HG03103 (cell line): ENCODE measurements at regions not wholly inside any gene's neighbourhood (a gene's known extent, or its start where the extent isn't known, plus 50 kb on each side); places are given as distances from the start of the nearest gene placed in this dataset.

Source experiments
- ATAC-seq: cut with Tn5 transposase; IDR thresholded peaks from one replicate; pipeline ENCODE4 v1.9.1; 2021; ENCODE audit warnings: low read depth; ENCODE audit not compliant: unreplicated experiment

DNA sequence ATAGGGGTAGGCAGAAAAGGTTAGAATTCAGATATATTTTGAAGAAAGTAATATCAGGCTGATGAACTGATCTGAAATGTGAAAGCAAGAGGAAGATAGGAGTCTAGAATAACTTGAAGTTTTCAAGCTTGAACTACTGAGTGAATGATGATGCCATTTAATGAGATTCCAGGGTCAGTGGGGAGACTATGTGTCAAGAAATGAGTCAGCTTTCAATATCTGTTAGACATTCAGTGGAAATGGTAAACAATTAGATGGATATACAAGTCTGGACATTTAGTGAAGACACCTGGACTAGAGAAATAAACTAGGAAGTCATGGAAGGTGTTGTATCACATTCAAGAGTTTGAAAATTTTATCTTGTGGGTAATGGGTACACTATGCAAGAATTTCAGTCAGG, 326.9 kb downstream of the FSIP2 start:
- ATAC-seq: no peak

DNA sequence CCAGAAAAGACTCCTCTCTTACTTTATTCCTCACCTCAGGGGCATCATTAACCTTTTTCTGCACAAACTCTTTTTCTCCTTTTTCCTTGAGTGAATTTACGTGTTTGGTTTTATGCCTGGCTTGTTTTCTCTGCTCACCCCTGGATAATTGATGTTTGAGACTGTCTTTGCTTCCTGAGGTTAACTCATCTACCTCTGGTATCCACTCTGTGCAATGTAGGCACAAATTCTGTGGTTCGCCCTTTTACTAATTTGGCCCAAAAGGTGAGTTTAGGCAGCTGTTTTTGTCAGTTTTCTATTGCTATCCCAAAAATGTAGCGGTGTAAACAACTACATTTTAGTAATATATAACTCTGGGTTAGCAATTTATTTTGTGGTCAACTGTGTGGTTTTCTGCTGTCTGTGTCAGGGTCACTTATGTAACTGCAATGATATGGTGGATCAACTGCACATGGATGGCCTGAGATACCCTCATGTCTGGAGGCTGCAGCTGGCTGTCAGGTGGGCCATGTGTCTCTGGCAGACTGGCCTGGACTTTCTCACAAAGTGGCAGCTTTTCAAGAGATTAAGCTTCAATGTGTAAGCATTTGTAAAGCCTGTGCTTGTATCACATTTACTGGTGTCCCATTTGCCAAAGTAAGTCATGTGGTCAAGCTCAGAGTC, 329.7 kb downstream of the FSIP2 start:
- no peak for ATAC-seq

DNA sequence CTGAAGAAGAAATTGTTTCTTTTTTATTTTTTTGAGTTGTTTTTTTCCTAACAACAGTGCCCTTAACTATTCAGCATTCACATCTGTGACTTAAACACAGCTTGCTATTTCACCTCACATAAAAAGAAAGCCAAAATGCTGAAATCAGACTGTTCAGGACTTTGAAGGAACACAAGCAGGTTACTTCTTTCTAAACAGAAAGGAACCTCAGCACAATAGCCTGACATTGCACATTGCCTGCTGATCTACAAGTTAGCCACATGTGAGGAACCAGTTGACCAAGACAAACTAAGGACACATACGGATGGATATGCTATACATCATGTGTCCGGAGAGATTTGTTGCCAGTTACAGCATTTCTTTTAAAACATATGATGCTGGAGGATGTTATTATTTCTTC, 331.1 kb downstream of the FSIP2 start:
- ATAC-seq: no peak

DNA sequence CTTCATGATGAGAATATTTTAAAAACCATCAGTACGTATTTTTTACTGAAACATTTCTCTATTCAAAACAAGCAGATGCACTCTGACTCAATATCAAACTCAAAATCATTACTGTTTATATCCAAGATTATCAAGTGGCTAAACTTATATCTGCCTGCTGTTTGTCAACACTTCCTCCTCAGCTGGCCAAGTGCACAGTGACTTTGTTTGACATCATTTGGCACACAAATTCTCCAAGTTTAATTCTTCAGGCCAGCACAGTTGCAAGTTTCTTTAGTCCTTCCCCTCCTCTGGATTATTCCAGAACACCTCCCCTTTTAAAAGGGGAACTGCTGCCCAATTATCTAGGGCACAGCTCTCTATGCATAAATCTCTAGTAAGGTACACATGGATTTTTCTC, 346.6 kb downstream of the FSIP2 start:
- ATAC-seq: no peak

DNA sequence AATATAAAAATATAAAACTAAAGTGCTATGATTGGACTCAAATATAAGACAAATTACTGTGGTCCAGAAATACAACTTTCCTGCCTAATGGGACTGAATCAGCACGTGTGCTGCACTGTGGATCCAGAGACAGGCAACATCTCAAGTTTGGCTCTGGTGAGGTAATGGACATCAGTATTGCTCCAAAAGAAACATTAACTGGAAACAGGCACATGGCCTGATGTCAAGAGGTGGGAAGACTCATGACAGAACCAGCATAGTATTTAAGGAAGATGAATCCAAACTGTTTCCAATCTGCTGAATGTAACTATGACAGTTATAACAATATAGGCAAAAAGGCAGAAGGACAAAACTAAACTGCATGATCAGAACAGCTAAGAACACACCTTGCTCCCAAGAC, 354.6 kb downstream of the FSIP2 start:
- no peak for ATAC-seq

DNA sequence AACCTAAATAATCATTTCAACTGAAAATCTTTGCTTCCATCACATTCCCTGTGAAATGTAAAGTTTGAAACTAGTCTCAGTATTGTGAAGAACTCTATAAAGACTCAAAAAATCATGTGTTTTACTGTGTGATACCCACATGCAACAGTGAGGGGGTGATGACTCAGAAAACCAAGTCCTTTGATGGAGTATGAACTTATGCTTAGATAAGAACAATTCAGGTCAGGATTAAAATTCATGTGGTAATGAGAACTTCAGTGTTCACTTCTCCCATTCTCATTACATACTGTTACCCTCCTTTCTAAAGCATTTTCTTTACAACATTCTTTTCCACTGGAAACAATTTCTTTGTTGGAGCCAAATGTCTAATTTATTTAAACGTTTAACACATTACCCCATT, 360.2 kb downstream of the FSIP2 start:
- no peak for ATAC-seq

DNA sequence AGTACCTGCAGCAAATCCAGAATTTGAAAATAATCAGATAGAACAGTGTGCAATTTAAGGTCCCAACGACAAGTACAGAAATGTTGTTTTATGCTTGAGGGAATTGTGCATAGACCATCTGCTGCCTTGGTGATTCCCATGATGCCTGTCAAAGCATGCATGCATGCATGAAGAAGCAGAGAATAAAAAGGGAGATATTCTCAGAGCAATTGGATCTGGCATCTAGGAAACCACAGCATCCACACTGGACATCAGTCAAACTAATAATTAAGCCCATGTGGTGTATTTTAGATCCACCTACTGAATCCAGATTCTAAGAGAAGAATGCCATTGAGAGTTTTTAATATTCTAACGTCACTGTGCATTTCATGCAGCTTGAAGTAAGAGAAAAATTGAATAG, 361.2 kb downstream of the FSIP2 start:
- no peak for ATAC-seq

DNA sequence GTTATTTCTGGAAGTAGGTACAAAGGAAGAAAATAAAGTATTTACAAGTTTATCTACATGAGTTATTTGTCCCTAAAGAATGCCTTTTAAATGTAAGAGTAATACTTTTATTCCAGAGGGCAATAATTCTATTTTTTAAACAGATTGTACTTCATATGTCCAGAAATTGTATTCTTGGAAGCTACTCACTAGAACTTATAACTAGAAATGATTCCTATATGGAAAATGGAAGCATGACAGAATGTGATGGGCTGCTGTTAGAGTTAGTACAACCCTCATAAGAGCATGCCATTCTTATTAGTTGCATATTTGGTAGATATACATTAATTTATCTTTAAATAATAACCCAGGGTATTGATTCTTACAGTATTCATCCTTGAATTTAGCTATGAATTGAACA, 362.0 kb downstream of the FSIP2 start:
- no peak for ATAC-seq

DNA sequence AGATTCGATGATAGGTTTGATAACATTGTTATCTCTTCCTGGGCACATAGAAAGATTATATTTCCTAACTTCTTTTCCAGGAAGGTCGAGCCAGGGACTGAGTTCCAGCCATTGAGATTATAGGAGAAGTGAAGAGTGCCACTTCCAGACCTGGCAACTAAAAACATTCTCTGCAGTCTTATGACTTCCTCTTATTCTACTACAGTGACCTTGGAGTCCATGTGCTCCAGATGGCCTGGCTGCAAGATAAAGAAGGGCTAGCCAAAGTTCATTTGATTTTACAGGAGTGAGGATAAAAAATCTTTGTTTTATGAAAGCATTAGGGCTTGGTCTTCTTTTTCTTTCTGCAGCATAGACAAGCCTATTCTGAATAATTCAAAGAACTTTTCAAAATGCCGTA, 363.0 kb downstream of the FSIP2 start:
- no peak for ATAC-seq

DNA sequence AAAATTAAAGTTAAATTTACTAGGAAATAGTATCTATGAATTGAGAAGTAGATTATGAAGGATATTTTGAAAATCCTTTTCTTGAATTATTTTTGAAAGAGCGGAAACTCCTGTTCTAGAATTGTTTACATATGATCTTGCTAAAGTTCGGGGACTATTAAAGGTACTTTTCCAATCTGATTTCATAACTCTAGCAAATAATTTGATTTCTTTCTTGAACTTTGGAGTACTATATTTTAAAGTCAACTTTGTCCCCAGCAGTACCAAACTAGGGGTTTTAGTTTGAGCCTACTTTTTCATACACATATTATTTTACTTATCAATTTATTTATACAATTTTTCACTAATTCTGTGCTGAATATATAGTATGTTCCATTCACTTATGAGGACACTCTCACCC, 364.7 kb downstream of the FSIP2 start:
- no peak for ATAC-seq

DNA sequence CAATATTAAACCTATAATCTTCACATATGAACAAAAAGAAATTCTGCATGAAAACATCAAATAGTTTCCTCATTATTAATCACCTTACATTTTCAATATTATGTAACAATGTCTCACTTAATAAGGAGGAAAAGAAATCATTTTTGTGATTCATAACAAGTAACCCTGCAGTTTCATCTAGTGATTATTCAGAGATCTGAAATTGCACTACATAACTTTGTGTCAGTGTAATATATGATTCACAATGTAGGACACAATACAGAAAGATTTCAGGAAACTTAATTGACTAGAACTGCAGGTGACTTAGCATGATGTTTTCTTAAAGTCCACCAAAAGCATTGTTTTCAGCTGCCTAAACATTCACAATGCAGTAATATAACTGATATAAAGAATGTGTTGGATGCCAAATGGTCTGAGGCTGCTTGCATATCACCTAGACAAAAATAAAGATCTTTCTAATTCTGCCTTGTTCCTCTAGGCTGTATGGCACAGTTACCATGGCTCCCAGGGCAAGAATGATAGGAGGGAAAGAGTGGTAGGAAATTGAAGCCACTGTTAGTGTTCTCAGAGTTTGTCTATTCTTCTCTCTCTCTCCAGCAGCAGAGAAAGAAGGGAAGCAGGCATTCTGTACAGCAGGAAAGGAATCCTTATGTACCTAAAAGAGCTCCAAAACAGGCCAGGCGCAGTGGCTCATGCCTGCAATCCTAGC, 366.6 kb downstream of the FSIP2 start:
- ATAC-seq: no peak

DNA sequence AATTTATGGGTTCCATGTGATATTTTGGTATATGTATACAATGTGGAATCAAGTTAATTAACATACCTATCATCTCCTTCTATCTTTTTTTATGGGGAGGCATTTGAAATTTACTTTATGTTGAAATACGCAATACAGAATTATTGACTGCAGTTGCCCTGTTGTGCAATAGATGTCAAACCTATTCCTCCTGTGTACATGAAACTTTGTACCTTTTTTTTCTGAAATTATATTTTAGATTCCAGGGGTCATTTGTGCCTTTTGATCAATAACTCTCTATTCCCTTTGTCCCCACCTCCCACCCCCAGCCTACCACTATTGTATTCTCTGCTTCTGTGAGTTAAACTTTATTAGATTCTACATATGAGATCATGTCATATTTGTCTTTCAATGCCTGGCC, 369.9 kb downstream of the FSIP2 start:
- no peak for ATAC-seq

DNA sequence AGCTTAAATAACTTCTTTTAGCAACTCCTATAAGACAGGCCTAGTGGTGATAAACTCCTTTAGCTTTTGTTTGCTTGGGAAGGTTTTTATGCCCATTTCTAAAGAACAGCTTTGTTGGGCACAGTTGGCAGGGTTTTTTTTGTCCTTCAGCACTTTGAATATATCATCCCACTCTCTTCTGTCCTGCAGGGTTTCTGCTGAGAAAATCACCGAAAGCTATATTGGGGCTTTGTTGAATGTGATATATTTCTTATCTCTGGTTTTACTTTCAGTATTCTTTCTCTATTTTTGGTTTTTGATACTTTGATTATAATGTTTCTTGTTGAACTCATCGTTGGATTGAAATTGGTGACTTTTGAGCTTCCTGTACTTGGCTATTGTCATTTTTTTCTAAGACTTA, 372.8 kb upstream of the ZC3H15 start:
- no peak for ATAC-seq

DNA sequence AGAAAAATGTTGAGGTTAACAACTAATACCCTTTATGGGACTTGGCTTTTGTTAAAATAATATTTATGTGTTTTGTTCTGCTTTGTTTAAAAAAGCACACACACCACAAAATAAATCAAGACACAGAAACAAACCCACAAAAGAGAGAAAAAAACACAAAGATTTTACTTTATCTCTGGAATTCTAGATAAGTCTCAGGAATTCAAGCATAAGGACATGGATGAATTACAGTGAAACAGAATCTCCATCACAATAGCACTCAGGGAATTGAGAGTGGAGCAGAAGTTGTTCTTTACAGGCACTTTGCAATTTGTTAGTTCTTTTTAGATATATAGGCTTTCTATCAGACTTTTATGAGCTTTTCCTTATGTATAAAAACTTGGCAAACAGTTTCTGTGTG, 360.9 kb upstream of the ZC3H15 start:
- no peak for ATAC-seq

DNA sequence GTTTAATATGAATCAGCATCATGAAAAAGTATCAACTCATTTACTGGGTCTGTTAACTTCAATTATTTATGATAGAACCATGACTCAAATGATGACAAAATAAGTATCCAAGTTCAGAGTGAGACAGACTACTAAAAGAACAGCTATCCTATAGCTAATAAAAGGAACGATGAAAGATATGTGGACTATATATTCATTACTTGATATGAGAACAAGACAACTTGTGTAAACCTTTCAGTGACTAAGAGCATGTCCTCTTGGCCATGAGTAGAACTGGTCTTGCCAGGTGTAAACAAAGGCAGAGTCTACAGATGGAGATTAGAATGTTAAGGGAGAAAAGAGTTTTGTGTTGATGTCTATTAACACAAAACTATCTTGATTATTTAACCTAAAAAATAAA, 360.4 kb upstream of the ZC3H15 start:
- no peak for ATAC-seq

DNA sequence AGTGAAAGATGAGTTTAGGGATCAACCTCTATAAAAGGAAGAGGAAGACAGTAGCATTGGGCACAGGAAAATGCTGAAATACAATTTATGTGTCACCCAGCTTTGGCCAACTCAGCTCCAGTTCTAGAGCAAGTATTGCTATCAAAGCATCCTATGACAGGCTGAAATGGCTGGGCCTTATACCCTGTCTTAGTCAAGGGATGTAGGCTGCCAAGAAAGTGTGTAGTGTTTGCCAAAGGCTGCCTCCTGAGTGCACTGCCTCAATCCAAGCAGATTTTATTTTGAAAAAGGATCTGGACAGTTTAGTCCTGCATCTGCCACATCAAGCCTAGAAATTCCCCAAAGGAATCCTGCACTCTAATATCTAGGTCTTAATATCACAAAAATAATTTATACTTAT, 359.9 kb upstream of the ZC3H15 start:
- no peak for ATAC-seq

DNA sequence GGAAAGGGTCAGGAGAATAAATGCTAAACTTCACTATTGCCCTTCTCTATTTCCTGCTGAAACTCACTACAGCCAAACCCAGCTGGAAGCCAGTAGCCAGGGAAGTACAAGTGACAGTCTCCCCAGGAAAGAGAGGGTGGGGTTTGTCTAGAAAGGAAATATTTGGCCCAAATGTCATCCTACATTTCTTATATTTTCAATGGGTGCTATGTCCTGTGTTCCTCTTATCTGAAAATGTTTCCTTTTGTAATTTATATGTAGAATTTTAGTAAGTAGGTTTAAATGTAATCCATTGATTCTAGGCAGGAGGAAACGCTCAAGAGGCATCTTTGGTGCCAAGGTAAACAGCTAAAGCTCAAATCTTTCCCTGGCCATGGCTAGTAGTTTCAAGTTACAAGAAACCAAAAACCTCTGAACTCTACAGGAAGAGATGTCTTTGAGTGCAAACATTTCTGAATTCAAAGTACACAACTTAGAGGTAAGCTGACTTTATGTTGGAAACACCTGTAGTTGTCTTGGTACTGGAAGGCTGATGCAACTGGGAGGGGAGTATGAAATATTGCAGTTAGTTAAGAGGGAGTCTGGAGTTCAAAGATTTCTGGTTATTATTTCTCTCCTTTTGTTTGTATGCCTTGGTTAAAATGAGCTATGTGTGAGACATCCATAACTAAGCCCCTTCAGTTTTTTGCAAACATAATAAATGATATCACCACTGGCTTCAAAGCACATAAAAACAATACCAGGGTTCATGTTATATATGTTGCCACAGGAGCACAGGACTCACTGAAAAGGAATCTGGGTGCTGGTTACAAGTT, 356.1 kb upstream of the ZC3H15 start:
- no peak for ATAC-seq

DNA sequence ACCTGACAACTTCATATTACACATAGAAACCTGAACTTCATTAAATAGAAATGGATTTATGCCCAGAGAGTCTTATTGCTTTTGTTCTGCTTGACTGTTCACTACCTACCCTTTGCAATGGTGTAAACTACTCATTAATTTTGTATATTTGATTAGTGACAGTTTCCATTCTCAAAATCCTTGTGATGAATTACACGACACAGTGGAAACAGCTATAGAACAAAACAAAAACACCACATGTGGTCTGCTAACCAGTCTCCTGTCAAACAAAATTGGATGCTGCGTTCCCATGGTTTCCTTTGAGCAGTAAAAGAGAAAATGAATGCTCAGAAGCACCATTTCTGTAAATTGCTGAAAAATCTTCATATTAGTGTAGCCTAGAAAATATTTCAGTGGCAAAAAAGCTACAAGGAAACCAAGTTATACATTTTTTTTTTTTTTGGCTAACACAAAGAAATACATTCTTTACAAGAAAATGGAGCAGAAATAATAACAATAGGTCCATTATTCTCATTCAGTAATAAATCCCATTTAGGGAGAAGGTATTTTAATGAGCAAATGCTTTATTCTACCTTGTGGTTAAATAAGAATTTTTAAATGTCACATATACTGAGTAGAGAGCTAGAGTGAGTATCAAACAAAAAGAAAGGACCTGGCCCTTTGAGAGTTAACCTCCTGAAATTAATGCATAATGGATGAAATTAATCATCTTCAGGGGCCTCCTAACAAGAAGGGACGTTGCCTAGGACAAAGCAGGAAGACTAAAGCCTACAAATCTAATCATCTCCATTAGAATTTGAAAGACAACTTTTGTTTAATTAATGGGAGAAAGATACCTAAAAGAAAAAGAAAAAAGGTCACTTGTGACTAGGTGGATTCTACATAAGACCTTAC, 355.1 kb upstream of the ZC3H15 start:
- no peak for ATAC-seq

DNA sequence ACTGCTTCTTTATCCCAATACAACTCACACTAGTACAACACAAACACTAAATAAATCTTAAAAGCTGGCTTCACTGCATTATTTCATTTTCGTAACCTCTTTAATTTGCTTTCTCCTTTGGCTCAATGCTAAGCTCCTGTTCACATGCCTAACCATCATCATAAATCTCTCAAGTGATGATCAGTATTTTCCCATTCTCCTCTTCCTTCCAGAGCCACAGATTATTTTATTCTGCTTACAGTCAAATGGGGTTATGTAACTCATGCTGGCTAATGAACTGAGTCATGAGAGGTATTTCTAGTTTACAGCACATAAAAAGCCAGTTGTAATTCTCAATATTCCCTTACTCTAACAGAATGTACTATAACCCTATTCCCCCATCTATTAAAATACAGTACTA, 350.4 kb upstream of the ZC3H15 start:
- no peak for ATAC-seq

DNA sequence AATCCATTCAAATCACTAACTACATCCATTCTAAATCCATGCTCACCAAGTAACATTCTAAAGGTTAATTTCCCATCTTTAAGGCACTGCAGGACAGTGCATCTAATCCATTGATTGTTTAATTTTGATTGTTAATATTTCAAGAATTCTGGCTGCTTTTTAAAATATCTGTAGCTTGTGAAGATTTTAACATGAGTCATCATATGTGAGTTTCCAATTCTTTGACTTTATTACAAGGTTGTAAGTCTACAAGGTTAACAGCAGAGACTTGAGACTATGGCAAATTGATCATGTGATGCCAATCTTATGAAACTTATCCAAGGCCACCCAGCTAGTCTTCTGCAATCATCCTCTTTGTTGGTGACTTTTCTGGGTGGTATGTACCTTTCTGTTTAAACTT, 349.2 kb upstream of the ZC3H15 start:
- ATAC-seq: no peak

DNA sequence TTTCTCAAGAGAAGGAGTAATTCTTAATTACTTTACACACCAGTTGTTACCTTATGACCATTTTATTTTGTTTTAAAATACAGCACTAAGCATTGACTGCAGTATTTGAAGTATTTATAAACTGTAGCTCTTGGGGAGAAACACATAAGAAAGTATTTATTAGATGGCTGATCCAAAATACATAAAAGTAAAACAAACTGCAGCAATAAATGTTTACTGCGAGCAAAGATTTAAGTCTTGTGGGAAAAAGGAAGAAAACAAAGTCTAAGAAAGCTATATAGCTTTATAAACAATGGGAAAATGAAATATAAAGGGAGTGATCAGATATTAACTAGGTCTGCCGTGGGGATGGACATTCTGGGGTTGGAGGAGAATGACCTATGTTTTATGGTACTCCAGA, 347.2 kb upstream of the ZC3H15 start:
- no peak for ATAC-seq
